Cardiac fibroblast (primary cell): ENCODE measurements at regions not wholly inside any gene's neighbourhood (a gene's known extent, or its start where the extent isn't known, plus 50 kb on each side); places are given as distances from the start of the nearest gene placed in this dataset.

Experiments
- DNase-seq, 2 donors: peaks; one replicate each; pipeline versions ENCODE4 v3.0.0 to v3.0.0-alpha.2; 2010; ENCODE audit warnings: low read depth in 2 of 2
- H3K4me3 ChIP-seq, 2 donors: replicated peaks in 1 of 2; 1 replicate in 1 of 2; 2 replicates in 1 of 2; pipeline ENCODE4 v1.5.1; 2011; ENCODE audit warnings: low read depth in 2 of 2, low read length in 2 of 2, mild to moderate bottlenecking in 2 of 2, moderate library complexity in 1 of 2
- CTCF ChIP-seq: IDR thresholded peaks from one replicate; pipeline ENCODE4 v1.5.1; 2011; ENCODE audit warnings: low read depth, mild to moderate bottlenecking, low read length, inconsistent platforms

DNA sequence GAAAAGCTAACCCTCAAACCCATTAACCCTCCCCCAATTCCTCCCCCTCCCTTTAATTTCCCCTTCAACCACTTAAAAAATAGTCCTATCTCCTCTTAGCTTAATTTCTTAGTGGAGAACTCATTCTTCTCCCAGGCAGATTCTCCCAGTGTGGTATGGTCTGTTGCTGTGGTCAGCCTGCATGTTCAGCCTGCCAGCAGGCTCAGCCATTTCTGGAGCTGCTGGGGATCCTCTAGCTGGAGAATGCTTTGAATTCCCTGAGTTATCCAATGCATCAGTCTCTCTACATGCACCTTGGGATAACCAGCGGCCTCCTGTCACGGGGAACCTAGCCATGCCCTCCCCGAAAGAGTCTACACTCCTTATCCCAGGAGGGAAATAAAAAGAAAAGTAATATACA is 375.4 kb upstream of the RSPO3 start:
- no peak for DNase-seq
- no peak overlapping the region for H3K4me3 ChIP-seq
- no peak for TF ChIP-seq CTCF

DNA sequence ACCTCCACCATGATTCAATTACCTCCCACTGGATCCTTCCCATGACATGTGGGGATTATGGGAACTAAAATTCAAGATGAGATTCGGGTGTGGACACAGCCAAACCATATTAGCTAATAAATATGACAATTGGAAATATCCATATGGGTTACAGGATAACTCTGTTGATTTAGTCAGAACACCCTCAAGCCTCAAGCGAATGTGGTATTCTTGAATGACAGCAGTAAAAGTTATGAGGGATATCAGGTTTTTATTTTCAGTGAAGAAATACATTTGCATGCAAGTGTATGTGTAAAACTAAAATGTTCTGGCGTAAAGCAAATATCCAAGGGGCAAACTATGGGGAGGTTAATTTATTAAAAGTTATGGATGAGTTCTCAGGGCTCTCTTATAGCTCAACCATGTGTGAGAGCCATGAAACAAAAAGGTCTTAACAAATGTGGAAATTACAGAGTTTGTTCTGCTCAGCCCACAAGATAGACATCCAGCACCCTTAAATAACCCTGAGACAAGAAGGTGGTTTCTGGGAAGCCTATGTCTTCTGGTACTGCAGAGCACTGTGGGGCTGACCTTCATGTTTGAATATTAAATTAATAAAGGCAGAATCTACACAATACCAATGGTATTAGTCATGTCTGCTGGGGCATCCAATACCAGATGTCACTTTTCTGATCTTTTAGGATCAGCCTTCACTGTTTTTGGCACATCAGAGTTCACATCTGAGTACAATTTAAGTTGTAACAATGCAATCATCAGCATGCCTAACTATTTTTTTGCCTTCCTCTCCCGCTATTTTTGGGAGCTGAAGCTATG is 370.5 kb upstream of the RSPO3 start:
- TF ChIP-seq CTCF, result no peak
- no peak overlapping the region for H3K4me3 ChIP-seq
- DNase-seq, result peak in 1 of 2 donors; percentile 5

DNA sequence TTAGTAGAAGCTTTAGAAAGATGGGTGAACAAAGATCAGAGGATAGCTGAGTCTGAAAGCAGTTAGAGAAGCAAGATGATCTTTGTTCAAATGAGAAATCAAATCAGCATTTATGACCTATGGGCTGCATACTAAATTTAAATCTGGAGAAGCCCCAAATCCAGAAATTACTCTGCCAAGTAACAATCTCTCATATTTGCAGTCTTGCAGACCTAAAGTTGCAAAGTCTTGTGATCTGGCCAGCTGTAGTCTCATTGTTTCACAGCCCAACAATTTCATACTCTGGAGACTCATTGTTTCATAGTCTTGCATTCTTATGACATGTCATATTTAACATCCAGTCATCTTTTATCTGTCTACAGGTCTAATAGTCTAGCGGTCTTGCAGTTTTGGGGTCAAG is 364.9 kb upstream of the RSPO3 start:
- peak in 1 of 2 donors; percentile 46 for DNase-seq
- TF ChIP-seq CTCF, result no peak
- H3K4me3 ChIP-seq, result no peak overlapping the region

DNA sequence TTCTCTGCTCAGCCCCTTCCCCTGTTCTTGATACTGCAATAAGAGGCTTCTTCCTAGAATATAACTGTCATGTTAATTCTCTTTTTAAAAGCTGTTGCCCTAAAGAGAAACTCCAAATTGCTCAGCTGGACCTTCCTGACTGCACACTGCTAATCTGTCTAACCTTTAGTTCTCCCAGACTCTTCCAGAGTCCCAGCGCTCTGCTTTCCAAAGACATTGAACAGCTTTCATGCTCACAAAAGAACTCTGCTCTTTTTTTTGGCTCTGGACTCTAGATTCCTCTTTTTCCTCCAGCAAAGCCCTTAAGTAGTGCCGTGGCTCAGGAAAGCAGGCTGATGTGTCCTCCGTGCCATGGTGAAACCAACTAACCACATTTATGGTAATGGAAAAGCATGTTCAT is 356.6 kb upstream of the RSPO3 start:
- no peak for TF ChIP-seq CTCF
- no peak overlapping the region for H3K4me3 ChIP-seq
- no peak for DNase-seq

DNA sequence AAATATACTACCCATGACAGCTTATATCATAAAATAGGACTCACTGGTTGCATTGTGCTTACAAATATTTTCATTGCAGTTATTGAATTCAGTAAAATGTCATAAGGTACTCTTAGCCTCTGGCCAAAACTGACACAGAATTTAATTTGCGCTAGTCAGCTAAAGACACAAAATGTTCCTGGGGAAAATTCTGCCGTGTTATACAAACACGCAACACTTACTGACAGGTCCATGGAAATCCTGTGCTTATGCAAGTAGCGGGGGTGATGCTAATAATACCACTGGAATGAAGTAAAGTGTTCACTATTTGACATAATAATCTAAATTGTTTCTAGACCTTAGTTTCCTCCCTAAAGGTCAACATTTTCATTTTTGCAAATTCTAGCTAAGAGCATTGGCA is 354.4 kb upstream of the RSPO3 start:
- DNase-seq, result no peak
- H3K4me3 ChIP-seq, result no peak overlapping the region
- no peak for TF ChIP-seq CTCF

DNA sequence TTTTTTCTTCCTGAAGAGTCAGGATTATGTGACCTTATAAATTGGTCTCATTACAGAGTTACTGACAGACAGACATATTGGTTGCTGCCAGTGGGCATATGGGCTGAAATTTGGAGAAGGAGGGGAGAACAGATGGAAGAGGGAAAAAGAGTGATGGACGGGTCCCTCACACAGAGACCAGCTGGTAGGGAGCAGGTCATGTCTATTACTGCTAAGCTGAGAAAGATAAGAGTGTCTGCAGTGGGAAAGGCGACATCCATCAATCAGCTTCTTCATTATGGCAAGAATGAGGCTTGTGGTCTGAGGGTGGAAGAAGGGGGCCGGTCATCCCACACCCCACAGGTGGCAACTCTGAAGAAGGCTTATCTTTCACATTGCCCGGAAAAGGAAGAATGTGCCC is 353.8 kb upstream of the RSPO3 start:
- H3K4me3 ChIP-seq, result no peak overlapping the region
- TF ChIP-seq CTCF, result no peak
- DNase-seq, result no peak

- DNase-seq, result no peak
- no peak for TF ChIP-seq CTCF
- no peak overlapping the region for H3K4me3 ChIP-seq
Observed at GRCh38 chr6:126766820-126767219, 351.7 kb upstream of the RSPO3 start.
